ENCODE measurements at regions not wholly inside any gene's neighbourhood (a gene's known extent, or its start where the extent isn't known, plus 50 kb on each side); places are given as distances from the start of the nearest gene placed in this dataset.
"Not testable (repeated sequence)": the region's sequence is repeated elsewhere in the genome, so short reads cannot be mapped to it uniquely, and the experiment has no call there.

- no peak for DNase-seq
These were observed 1609.2 kb upstream of the ACO1 start for GRCh38 chr9:30775236-30775635.

- DNase-seq = no peak
These were observed 1587.7 kb upstream of the ACO1 start for GRCh38 chr9:30796764-30797163.

- no peak for DNase-seq
These were observed 1584.8 kb upstream of the ACO1 start for GRCh38 chr9:30799527-30800101.

- no peak for DNase-seq
These were observed 1584.0 kb upstream of the ACO1 start for GRCh38 chr9:30800421-30800820.

GRCh38 chr9:30812821-30813220 is 1571.6 kb upstream of the ACO1 start:
- no peak for DNase-seq

- DNase-seq = no peak
These were observed 1568.9 kb upstream of the ACO1 start for GRCh38 chr9:30815585-30815984.

GRCh38 chr9:30845136-30845535 is 1539.3 kb upstream of the ACO1 start:
- no peak for DNase-seq

- DNase-seq = no peak
These were observed 1537.8 kb upstream of the ACO1 start for GRCh38 chr9:30846651-30847050.

- DNase-seq = no peak
These were observed 1532.8 kb upstream of the ACO1 start for GRCh38 chr9:30851600-30851999.

- DNase-seq = no peak
These were observed 1483.7 kb upstream of the ACO1 start for GRCh38 chr9:30900706-30901105.

- no peak for DNase-seq
These were observed 1471.1 kb upstream of the ACO1 start for GRCh38 chr9:30913331-30913730.

- no peak for DNase-seq
These were observed 1469.0 kb upstream of the ACO1 start for GRCh38 chr9:30915451-30915850.

GRCh38 chr9:30925126-30925525 is 1459.3 kb upstream of the ACO1 start:
- no peak for DNase-seq

- no peak for DNase-seq
These were observed 1458.8 kb upstream of the ACO1 start for GRCh38 chr9:30925635-30926034.

- no peak for DNase-seq
These were observed 1456.4 kb upstream of the ACO1 start for GRCh38 chr9:30928045-30928444.

- no peak for DNase-seq
These were observed 1452.2 kb upstream of the ACO1 start for GRCh38 chr9:30932226-30932625.

GRCh38 chr9:30935730-30936129 is 1448.7 kb upstream of the ACO1 start:
- no peak for DNase-seq

GRCh38 chr9:30937106-30937505 is 1447.3 kb upstream of the ACO1 start:
- no peak for DNase-seq

GRCh38 chr9:30942852-30943251 is 1441.6 kb upstream of the ACO1 start:
- not testable (repeated sequence) for DNase-seq

GRCh38 chr9:30943446-30944224 is 1440.8 kb upstream of the ACO1 start:
- no peak for DNase-seq

- no peak for DNase-seq
These were observed 1440.2 kb upstream of the ACO1 start for GRCh38 chr9:30944225-30944569.

- no peak for DNase-seq
These were observed 1439.6 kb upstream of the ACO1 start for GRCh38 chr9:30944741-30945280.

GRCh38 chr9:30964332-30964731 is 1420.1 kb upstream of the ACO1 start:
- no peak for DNase-seq

GRCh38 chr9:30967476-30967875 is 1417.0 kb upstream of the ACO1 start:
- no peak for DNase-seq

GRCh38 chr9:30970186-30970585 is 1414.3 kb upstream of the ACO1 start:
- no peak for DNase-seq
